GM23248 (cell line): ENCODE measurements at regions not wholly inside any gene's neighbourhood (a gene's known extent, or its start where the extent isn't known, plus 50 kb on each side); places are given as distances from the start of the nearest gene placed in this dataset.

ENCODE experiments used
- DNase-seq: peaks from one replicate; pipeline ENCODE4 v3.0.0-alpha.2; 2015
- H2AFZ ChIP-seq: fragments of 200-600 bp; sonication (generic); 2 replicates; pipeline ENCODE4 v1.6.1; 2016; ENCODE audit warnings: antibody characterized with exemption
- H3F3A ChIP-seq: fragments of 200-600 bp; sonication (generic); 2 replicates; pipeline ENCODE4 v1.6.1; 2016; ENCODE audit warnings: mild to moderate bottlenecking, antibody characterized with exemption, mixed run types; ENCODE audit not compliant: insufficient read depth
- H3K27ac ChIP-seq: fragments of 200-600 bp; sonication (generic); 2 replicates; pipeline ENCODE4 v1.5.1; 2016; ENCODE audit warnings: mild to moderate bottlenecking
- H3K27me3 ChIP-seq: fragments of 200-600 bp; sonication (generic); replicated peaks from 2 replicates; pipeline ENCODE4 v1.6.1; 2016; ENCODE audit warnings: mild to moderate bottlenecking; ENCODE audit not compliant: insufficient read depth
- H3K36me3 ChIP-seq: fragments of 200-600 bp; sonication (generic); 2 replicates; pipeline ENCODE4 v1.6.1; 2016; ENCODE audit warnings: low read depth, mild to moderate bottlenecking
- H3K4me1 ChIP-seq: fragments of 200-600 bp; sonication (generic); 2 replicates; pipeline ENCODE4 v1.6.1; 2016; ENCODE audit warnings: mild to moderate bottlenecking; ENCODE audit not compliant: insufficient read depth
- H3K4me2 ChIP-seq: fragments of 200-600 bp; sonication (generic); one replicate; pipeline ENCODE4 v1.6.1; 2016; ENCODE audit warnings: mild to moderate bottlenecking; ENCODE audit not compliant: unreplicated experiment
- H3K4me3 ChIP-seq: fragments of 200-600 bp; sonication (generic); 2 replicates; pipeline ENCODE4 v1.5.1; 2016; ENCODE audit warnings: mild to moderate bottlenecking
- H3K79me2 ChIP-seq: fragments of 200-600 bp; sonication (generic); 2 replicates; pipeline ENCODE4 v1.6.1; 2016; ENCODE audit warnings: mild to moderate bottlenecking; ENCODE audit not compliant: insufficient read depth
- H3K9ac ChIP-seq: fragments of 200-600 bp; sonication (generic); 2 replicates; pipeline ENCODE4 v1.6.1; 2016; ENCODE audit warnings: mild to moderate bottlenecking
- H3K9me2 ChIP-seq: fragments of 200-600 bp; sonication (generic); 2 replicates; pipeline ENCODE4 v1.6.1; 2016; ENCODE audit warnings: mixed run types, mild to moderate bottlenecking, moderate library complexity; ENCODE audit not compliant: insufficient read depth
- H3K9me3 ChIP-seq: fragments of 200-600 bp; sonication (generic); one replicate; pipeline ENCODE4 v1.6.1; 2017; ENCODE audit warnings: low read depth
- H4K20me1 ChIP-seq: fragments of 200-600 bp; sonication (generic); 2 replicates; pipeline ENCODE4 v1.6.0; 2016; ENCODE audit not compliant: insufficient read depth
- EZH2 ChIP-seq: fragments of 200-600 bp; sonication (generic); IDR thresholded peaks from 2 replicates; pipeline ENCODE4 v1.6.1; 2018; ENCODE audit warnings: antibody characterized with exemption, mild to moderate bottlenecking; ENCODE audit not compliant: insufficient read depth, poor library complexity, severe bottlenecking
- EZH2phosphoT487 ChIP-seq: fragments of 200-600 bp; sonication (generic); IDR thresholded peaks from 2 replicates; pipeline ENCODE4 v1.6.1; 2018; ENCODE audit warnings: antibody characterized with exemption, moderate library complexity, mild to moderate bottlenecking, low read depth; ENCODE audit not compliant: insufficient read depth
- WGBS, 2 experiments: methylation state at CpG; one replicate each; pipeline ENCODE4 v1.1.6; 2015 to 2017; ENCODE audit warnings: low lambda C conversion rate in 2 of 2, low coverage in 1 of 2; ENCODE audit errors: missing lambda C conversion rate in 2 of 2; 5-methylcytosine and 5-hydroxymethylcytosine counted together
- in situ Hi-C: fragments of 300-500 bp; cut with MboI; formaldehyde crosslinking; loops from 2 replicates; pipeline ENCODE4 v1.15.0; 2020

DNA sequence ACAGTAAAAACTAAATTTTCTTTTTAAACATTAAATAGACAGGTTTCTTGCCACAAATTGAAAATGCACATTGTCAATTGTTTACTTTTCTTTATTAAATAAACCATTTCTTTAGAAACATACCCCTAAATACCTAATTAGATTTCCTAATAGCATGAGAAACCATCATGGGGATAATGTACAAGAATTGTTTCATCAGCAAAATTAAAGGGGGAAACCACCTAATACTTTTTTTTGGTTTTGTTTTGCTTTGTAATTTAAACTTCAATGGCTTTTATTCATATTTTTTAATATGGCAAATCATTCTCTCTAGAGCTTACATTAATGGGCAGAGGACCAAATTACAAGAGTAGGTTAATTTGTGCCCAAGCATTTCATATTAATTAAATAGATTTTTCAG lies 987.9 kb downstream of the EPHA7 start:
- Histone ChIP-seq H3K4me2 (no peak overlapping the region), H3K27me3 (no peaks in the 10 kb centered on the region), H3K79me2 (no peaks in the 10 kb centered on the region), H2AFZ (no peak overlapping the region), H4K20me1 (no peaks in the 10 kb centered on the region), H3F3A (no peaks in the 10 kb centered on the region), H3K9me2 (no peaks in the 10 kb centered on the region), H3K9me3 (no peaks in the 10 kb centered on the region), H3K4me1 (no peaks in the 10 kb centered on the region), H3K4me3 (no peak overlapping the region), H3K9ac (no peak overlapping the region), H3K36me3 (no peaks in the 10 kb centered on the region), H3K27ac (no peak overlapping the region)
- no peak for DNase-seq
- TF ChIP-seq EZH2phosphoT487 = no peak
- no peak for TF ChIP-seq EZH2
- in situ Hi-C loops = no loop called here

- H3K27me3 ChIP-seq = no peaks in the 10 kb centered on the region
- no peak overlapping the region for H2AFZ ChIP-seq
- H3K27ac ChIP-seq = no peak overlapping the region
- no peak for DNase-seq
- no peak overlapping the region for H3K4me3 ChIP-seq
- H3F3A ChIP-seq = no peaks in the 10 kb centered on the region
- no peaks in the 10 kb centered on the region for H3K79me2 ChIP-seq
- 26 to 36% methylated on average over 2 of the region's 2 CpGs for WGBS, 2 experiments
- in situ Hi-C loops = no loop called here
- H4K20me1 ChIP-seq = no peaks in the 10 kb centered on the region
- no peak for TF ChIP-seq EZH2
- no peak for TF ChIP-seq EZH2phosphoT487
- H3K36me3 ChIP-seq = no peaks in the 10 kb centered on the region
- no peak overlapping the region for H3K9ac ChIP-seq
- H3K4me2 ChIP-seq = no peak overlapping the region
- no peaks in the 10 kb centered on the region for H3K9me3 ChIP-seq
- no peaks in the 10 kb centered on the region for H3K4me1 ChIP-seq
- no peaks in the 10 kb centered on the region for H3K9me2 ChIP-seq
Observed at GRCh38 chr6:92428448-92428847, 990.9 kb downstream of the EPHA7 start.

GRCh38 chr6:92427453-92427852 lies 991.9 kb downstream of the EPHA7 start:
- Histone ChIP-seq H2AFZ (no peak overlapping the region), H3K4me1 (no peaks in the 10 kb centered on the region), H3K4me3 (no peak overlapping the region), H3K27me3 (no peaks in the 10 kb centered on the region), H3K79me2 (no peaks in the 10 kb centered on the region), H3K27ac (no peak overlapping the region), H3K36me3 (no peaks in the 10 kb centered on the region), H3K9me3 (no peaks in the 10 kb centered on the region), H3F3A (no peaks in the 10 kb centered on the region), H3K4me2 (no peak overlapping the region), H3K9ac (no peak overlapping the region), H3K9me2 (no peaks in the 10 kb centered on the region), H4K20me1 (no peaks in the 10 kb centered on the region)
- TF ChIP-seq EZH2 (no peak), EZH2phosphoT487 (no peak)
- WGBS, 2 experiments = 16 to 17% methylated on average over 2 of the region's 2 CpGs
- in situ Hi-C loops = no loop called here
- DNase-seq = no peak

DNA sequence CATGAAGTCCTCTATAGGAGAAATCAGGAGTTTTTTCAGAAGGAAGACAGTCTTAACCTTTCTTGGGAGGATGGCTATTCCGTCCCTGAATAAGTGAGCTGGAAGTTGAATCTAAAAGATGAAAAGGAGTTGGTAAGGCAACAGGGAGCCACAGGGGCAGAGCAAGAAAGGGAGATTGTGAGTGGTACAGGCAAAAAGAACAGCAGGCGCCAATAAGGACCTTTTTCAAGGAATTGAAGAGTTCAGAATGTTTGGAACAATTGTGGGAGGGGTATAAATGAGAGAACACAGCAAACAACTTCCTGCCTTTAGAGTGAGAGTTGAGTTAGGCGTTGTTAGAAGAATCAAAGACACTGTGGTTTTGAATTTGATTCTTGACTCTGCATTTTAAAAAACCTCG lies 1003.7 kb downstream of the EPHA7 start:
- no peaks in the 10 kb centered on the region for H3K9me2 ChIP-seq
- 4 to 6% methylated on average over 4 of the region's 4 CpGs for WGBS, 2 experiments

GRCh38 chr6:92408350-92408749 lies 1011.0 kb downstream of the EPHA7 start:
- Histone ChIP-seq H3F3A (no peaks in the 10 kb centered on the region), H4K20me1 (no peaks in the 10 kb centered on the region), H3K9me2 (no peaks in the 10 kb centered on the region), H2AFZ (no peak overlapping the region), H3K36me3 (no peaks in the 10 kb centered on the region), H3K79me2 (no peaks in the 10 kb centered on the region), H3K9me3 (peaks cover 6% of the 10 kb centered on the region), H3K27me3 (no peaks in the 10 kb centered on the region), H3K4me1 (no peaks in the 10 kb centered on the region), H3K4me3 (no peak overlapping the region), H3K27ac (no peak overlapping the region), H3K4me2 (no peak overlapping the region), H3K9ac (no peak overlapping the region)
- TF ChIP-seq EZH2phosphoT487 (no peak), EZH2 (no peak)
- in situ Hi-C loops = no loop called here
- no peak for DNase-seq

More for the DNA sequence above, 1003.7 kb downstream of the EPHA7 start:
- Histone ChIP-seq H3F3A (no peaks in the 10 kb centered on the region), H3K36me3 (no peaks in the 10 kb centered on the region), H2AFZ (no peak overlapping the region), H3K27me3 (no peaks in the 10 kb centered on the region), H4K20me1 (no peaks in the 10 kb centered on the region), H3K9me3 (no peaks in the 10 kb centered on the region), H3K79me2 (no peaks in the 10 kb centered on the region), H3K27ac (no peak overlapping the region), H3K9ac (no peak overlapping the region), H3K4me2 (no peak overlapping the region), H3K4me1 (no peaks in the 10 kb centered on the region), H3K4me3 (no peak overlapping the region)
- no peak for DNase-seq
- TF ChIP-seq EZH2phosphoT487 (no peak), EZH2 (no peak)
- in situ Hi-C loops = no loop called here
